Keratinocyte (primary cell): ENCODE measurements at regions not wholly inside any gene's neighbourhood (a gene's known extent, or its start where the extent isn't known, plus 50 kb on each side); places are given as distances from the start of the nearest gene placed in this dataset.

ENCODE experiments used
- DNase-seq: peaks from one replicate; pipeline ENCODE4 v3.0.0-alpha.2; 2011; ENCODE audit warnings: low read depth, missing footprints, low spot score
- FAIRE-seq: peaks from 2 replicates; lab custom pipeline; 2011; peaks lifted over from hg19 to GRCh38; lab: Jason Lieb, UNC
- H2AFZ ChIP-seq: 2 replicates; pipeline ENCODE4 v1.6.0; 2012; ENCODE audit warnings: low read length, control low read depth, inconsistent platforms; ENCODE audit not compliant: control insufficient read depth
- H3K27ac ChIP-seq: 2 replicates; pipeline ENCODE4 v1.5.1; 2011; ENCODE audit warnings: low read length; ENCODE audit not compliant: control insufficient read depth, insufficient read depth
- H3K27me3 ChIP-seq: 3 replicates; pipeline ENCODE4 v1.6.0; 2011; ENCODE audit warnings: low read length; ENCODE audit not compliant: control insufficient read depth, insufficient read depth; ENCODE audit errors: extremely low read depth
- H3K36me3 ChIP-seq, 2 experiments: 2 replicates in 1 of 2; 3 replicates in 1 of 2; pipeline ENCODE4 v1.5.1; 2011; ENCODE audit warnings: low read length in 2 of 2, mild to moderate bottlenecking in 1 of 2; ENCODE audit not compliant: control insufficient read depth in 2 of 2, insufficient read depth in 2 of 2; ENCODE audit errors: extremely low read depth in 1 of 2
- H3K4me1 ChIP-seq: 3 replicates; pipeline ENCODE4 v1.5.1; 2011; ENCODE audit warnings: low read length; ENCODE audit not compliant: control insufficient read depth, insufficient read depth; ENCODE audit errors: extremely low read depth
- H3K4me2 ChIP-seq: 3 replicates; pipeline ENCODE4 v1.6.0; 2011; ENCODE audit warnings: low read depth, low read length; ENCODE audit not compliant: control insufficient read depth, insufficient read depth; ENCODE audit errors: extremely low read depth
- H3K4me3 ChIP-seq, 3 experiments: fragments of 200-600 bp in 1 of 3; sonication (generic) in 1 of 3; 2 replicates in 2 of 3; 3 replicates in 1 of 3; pipeline ENCODE4 v1.5.1; 2011 to 2016; ENCODE audit warnings: low read length in 3 of 3, mild to moderate bottlenecking in 3 of 3, control low read depth in 2 of 3, inconsistent platforms in 1 of 3, low read depth in 1 of 3, mixed read lengths in 1 of 3, mixed run types in 1 of 3, moderate library complexity in 1 of 3; ENCODE audit not compliant: control insufficient read depth in 2 of 3, insufficient read depth in 2 of 3; ENCODE audit errors: extremely low read depth in 1 of 3
- H3K79me2 ChIP-seq: 2 replicates; pipeline ENCODE4 v1.6.0; 2012; ENCODE audit warnings: low read length; ENCODE audit not compliant: control insufficient read depth, insufficient read depth
- H3K9ac ChIP-seq: 3 replicates; pipeline ENCODE4 v1.6.0; 2011; ENCODE audit warnings: low read length; ENCODE audit not compliant: control insufficient read depth, insufficient read depth; ENCODE audit errors: extremely low read depth
- H3K9me1 ChIP-seq: 3 replicates; pipeline ENCODE4 v1.6.0; 2011; ENCODE audit warnings: low read length; ENCODE audit not compliant: control insufficient read depth, insufficient read depth; ENCODE audit errors: extremely low read depth
- H3K9me3 ChIP-seq: 2 replicates; pipeline ENCODE4 v1.5.1; 2012; ENCODE audit warnings: low read depth, low read length; ENCODE audit not compliant: control insufficient read depth
- H4K20me1 ChIP-seq: 3 replicates; pipeline ENCODE4 v1.6.0; 2011; ENCODE audit warnings: low read length; ENCODE audit not compliant: control insufficient read depth, insufficient read depth; ENCODE audit errors: extremely low read depth
- CTCF ChIP-seq, 3 experiments: IDR thresholded peaks in 1 of 3; conservative IDR thresholded peaks in 1 of 3; optimal IDR thresholded peaks in 1 of 3; 2 replicates in 2 of 3; 3 replicates in 1 of 3; pipeline versions ENCODE3 to v1.5.1; 2011; ENCODE audit warnings: low read length in 3 of 3, mild to moderate bottlenecking in 3 of 3, moderate library complexity in 2 of 3, control low read depth in 1 of 3, inconsistent platforms in 1 of 3; ENCODE audit not compliant: insufficient read depth in 2 of 3; ENCODE audit errors: extremely low read depth in 1 of 3
- EZH2 ChIP-seq: IDR thresholded peaks from one replicate; pipeline ENCODE4 v1.6.1; 2012; ENCODE audit warnings: inconsistent platforms, mild to moderate bottlenecking, low read length, moderate library complexity
- dilution Hi-C: fragments of 300-500 bp; cut with MboI; formaldehyde crosslinking; loops from one replicate; pipeline ENCODE4 v1.7.0; 2020; ENCODE audit warnings: low sequenced_read_pairs; ENCODE audit not compliant: extremely low pct_ligation_motif_present

GRCh38 chr11:70916351-70916750 is 336.0 kb downstream of the SHANK2 start:
- H3K36me3 ChIP-seq: no peaks in the 10 kb centered on the region
- dilution Hi-C loops: no loop called here
- FAIRE-seq: no peak
- no peak overlapping the region for H2AFZ ChIP-seq
- H3K9ac ChIP-seq: no peak overlapping the region
- H3K9me3 ChIP-seq: peaks cover 3% of the 10 kb centered on the region
- H3K4me3 ChIP-seq: no peak overlapping the region
- no peak overlapping the region for H3K27ac ChIP-seq
- no peak for TF ChIP-seq EZH2
- TF ChIP-seq CTCF (optimal IDR thresholded peaks at IDR 0.05 in 1 of 3, IDR thresholded peaks at IDR 0.05 in 1 of 3, conservative IDR thresholded peaks at IDR 0.05 in 1 of 3; ENCODE audit: extremely low read depth in 1 of 3, insufficient read depth in 2 of 3, low read length in 3 of 3): no peak
- H3K4me1 ChIP-seq: no peaks in the 10 kb centered on the region
- DNase-seq: no peak
- H3K27me3 ChIP-seq: no peaks in the 10 kb centered on the region
- no peaks in the 10 kb centered on the region for H3K79me2 ChIP-seq
- H3K4me2 ChIP-seq: no peak overlapping the region
- H4K20me1 ChIP-seq: no peaks in the 10 kb centered on the region
- H3K9me1 ChIP-seq: no peaks in the 10 kb centered on the region

DNA sequence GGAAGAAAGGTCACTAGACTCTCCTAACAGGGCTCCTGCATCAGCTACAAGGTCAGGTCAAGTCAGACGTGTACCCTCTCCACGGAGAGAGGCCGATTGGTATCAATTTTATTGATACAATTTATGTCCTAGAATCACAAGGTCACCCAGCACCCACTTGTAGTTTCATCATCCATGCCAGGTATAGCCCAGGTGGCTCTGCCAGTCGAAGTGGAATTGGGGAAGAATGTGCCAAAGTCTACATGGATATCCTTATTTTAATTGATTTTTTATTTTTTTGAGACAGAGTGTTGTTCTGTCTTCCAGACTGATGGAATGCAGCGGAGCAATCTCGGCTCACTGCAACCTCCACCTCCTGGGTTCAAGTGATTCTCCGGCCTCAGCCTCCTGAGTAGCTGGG is 334.1 kb downstream of the SHANK2 start:
- FAIRE-seq (no peak), DNase-seq (no peak)
- H3K4me3 ChIP-seq: no peak overlapping the region
- no peak overlapping the region for H3K4me2 ChIP-seq
- no peaks in the 10 kb centered on the region for H3K36me3 ChIP-seq
- H3K27ac ChIP-seq: no peak overlapping the region
- TF ChIP-seq CTCF (optimal IDR thresholded peaks at IDR 0.05 in 1 of 3, IDR thresholded peaks at IDR 0.05 in 1 of 3, conservative IDR thresholded peaks at IDR 0.05 in 1 of 3; ENCODE audit: extremely low read depth in 1 of 3, insufficient read depth in 2 of 3, low read length in 3 of 3): no peak
- no peak overlapping the region for H3K9ac ChIP-seq
- dilution Hi-C loops: no loop called here
- H4K20me1 ChIP-seq: no peaks in the 10 kb centered on the region
- no peaks in the 10 kb centered on the region for H3K4me1 ChIP-seq
- peaks cover 3% of the 10 kb centered on the region for H3K9me3 ChIP-seq
- H2AFZ ChIP-seq: no peak overlapping the region
- no peaks in the 10 kb centered on the region for H3K9me1 ChIP-seq
- H3K79me2 ChIP-seq: no peaks in the 10 kb centered on the region
- no peaks in the 10 kb centered on the region for H3K27me3 ChIP-seq
